ENCODE measurements at regions not wholly inside any gene's neighbourhood (a gene's known extent, or its start where the extent isn't known, plus 50 kb on each side); places are given as distances from the start of the nearest gene placed in this dataset.

DNA sequence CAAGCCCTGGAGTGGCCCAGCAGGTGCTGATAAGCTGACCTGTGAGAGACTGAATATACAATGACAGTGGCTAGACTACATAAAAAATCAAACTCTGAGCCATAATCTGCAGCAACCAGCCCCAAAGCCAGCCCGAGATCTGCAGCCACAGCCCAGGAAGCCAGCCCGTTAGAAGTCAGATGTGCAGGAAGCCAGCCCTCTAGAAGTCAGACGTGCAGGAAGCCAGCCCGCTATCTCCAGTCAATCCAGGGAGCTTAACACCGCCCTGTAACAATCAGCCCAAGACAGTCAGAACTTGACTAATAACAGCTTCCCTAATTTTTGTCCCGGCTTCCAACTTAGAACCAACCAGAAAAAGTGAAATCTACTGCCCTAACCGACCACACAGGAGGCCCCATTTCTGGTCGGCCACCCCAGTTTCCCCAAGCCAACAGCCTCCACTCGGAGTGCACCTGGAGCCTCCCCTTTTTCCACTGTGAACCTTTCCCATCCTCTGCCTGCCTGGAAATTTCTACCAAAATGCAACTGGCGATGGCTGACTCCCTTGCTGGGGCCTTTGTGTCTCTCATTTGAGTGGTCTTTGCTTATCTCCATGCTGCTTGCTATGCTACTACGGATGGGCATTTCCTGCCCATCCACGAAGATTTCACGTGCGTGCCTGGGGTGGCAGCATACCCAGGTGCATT is 769.3 kb downstream of the KCNJ18 start:
- no peak for TF ChIP-seq ZNF274 (IDR thresholded peaks at IDR 0.05; ENCODE audit: low read depth, low read length)
- TF ChIP-seq YY1 (IDR thresholded peaks at IDR 0.05; ENCODE audit: insufficient read depth, insufficient read length), result no peak
- no peak for TF ChIP-seq SUZ12 (IDR thresholded peaks at IDR 0.05; ENCODE audit: extremely low read depth, insufficient read depth, insufficient read length)

Data from NT2/D1 (cell line).